ENCODE measurements at regions not wholly inside any gene's neighbourhood (a gene's known extent, or its start where the extent isn't known, plus 50 kb on each side); places are given as distances from the start of the nearest gene placed in this dataset.

- no peak overlapping the region for H3K4me3 ChIP-seq
- no peak for TF ChIP-seq CTCF (IDR thresholded peaks at IDR 0.05)
- ATAC-seq (ENCODE audit: insufficient number of reproducible peaks, low FRiP score, low read depth) (no peak), DNase-seq (ENCODE audit: low spot score) (no peak)
- no peak overlapping the region for H3K27ac ChIP-seq
- no peaks in the 10 kb centered on the region for H3K4me1 ChIP-seq (ENCODE audit: control insufficient read depth in 1 of 2, low read depth in 2 of 2)
- no peaks in the 10 kb centered on the region for H3K27me3 ChIP-seq (replicated peaks; ENCODE audit: insufficient read depth)
- H3K36me3 ChIP-seq: no peaks in the 10 kb centered on the region
- no peaks in the 10 kb centered on the region for H3K9me3 ChIP-seq
These were observed 188.4 kb upstream of the MAST4 start for GRCh38 chr5:66407765-66408164.

- no peaks in the 10 kb centered on the region for H3K4me1 ChIP-seq (ENCODE audit: control insufficient read depth in 1 of 2, low read depth in 2 of 2)
- no peak for DNase-seq (ENCODE audit: low spot score)
- H3K4me3 ChIP-seq: no peak overlapping the region
- H3K27me3 ChIP-seq (replicated peaks; ENCODE audit: insufficient read depth): no peaks in the 10 kb centered on the region
- no peak for TF ChIP-seq CTCF (IDR thresholded peaks at IDR 0.05)
- no peak overlapping the region for H3K27ac ChIP-seq
- H3K9me3 ChIP-seq: no peaks in the 10 kb centered on the region
- no peaks in the 10 kb centered on the region for H3K36me3 ChIP-seq
- no peak for ATAC-seq (ENCODE audit: insufficient number of reproducible peaks, low FRiP score, low read depth)
These were observed 187.6 kb upstream of the MAST4 start for GRCh38 chr5:66408576-66408975.

GRCh38 chr5:66410122-66410521 lies 186.1 kb upstream of the MAST4 start:
- H3K4me1 ChIP-seq (ENCODE audit: control insufficient read depth in 1 of 2, low read depth in 2 of 2): no peaks in the 10 kb centered on the region
- no peak for ATAC-seq (ENCODE audit: insufficient number of reproducible peaks, low FRiP score, low read depth)
- no peak for DNase-seq (ENCODE audit: low spot score)
- no peaks in the 10 kb centered on the region for H3K9me3 ChIP-seq
- H3K4me3 ChIP-seq: no peak overlapping the region
- H3K36me3 ChIP-seq: no peaks in the 10 kb centered on the region
- H3K27me3 ChIP-seq (replicated peaks; ENCODE audit: insufficient read depth): no peaks in the 10 kb centered on the region
- H3K27ac ChIP-seq: no peak overlapping the region
- no peak for TF ChIP-seq CTCF (IDR thresholded peaks at IDR 0.05)

- H3K27ac ChIP-seq: no peak overlapping the region
- H3K9me3 ChIP-seq: no peaks in the 10 kb centered on the region
- ATAC-seq (ENCODE audit: insufficient number of reproducible peaks, low FRiP score, low read depth) (no peak), DNase-seq (ENCODE audit: low spot score) (no peak)
- H3K4me1 ChIP-seq (ENCODE audit: control insufficient read depth in 1 of 2, low read depth in 2 of 2): no peaks in the 10 kb centered on the region
- H3K4me3 ChIP-seq: no peak overlapping the region
- TF ChIP-seq CTCF (IDR thresholded peaks at IDR 0.05): no peak
- no peaks in the 10 kb centered on the region for H3K27me3 ChIP-seq (replicated peaks; ENCODE audit: insufficient read depth)
- H3K36me3 ChIP-seq: no peaks in the 10 kb centered on the region
These were observed 184.5 kb upstream of the MAST4 start for GRCh38 chr5:66411701-66412100.

GRCh38 chr5:66413931-66414330 lies 182.3 kb upstream of the MAST4 start:
- TF ChIP-seq CTCF (IDR thresholded peaks at IDR 0.05): no peak
- no peaks in the 10 kb centered on the region for H3K36me3 ChIP-seq
- no peak for ATAC-seq (ENCODE audit: insufficient number of reproducible peaks, low FRiP score, low read depth)

More at GRCh38 chr5:66413931-66414330, 182.3 kb upstream of the MAST4 start:
- H3K27me3 ChIP-seq (replicated peaks; ENCODE audit: insufficient read depth): no peaks in the 10 kb centered on the region
- no peaks in the 10 kb centered on the region for H3K9me3 ChIP-seq
- DNase-seq (ENCODE audit: low spot score): no peak
- H3K4me1 ChIP-seq (ENCODE audit: control insufficient read depth in 1 of 2, low read depth in 2 of 2): no peaks in the 10 kb centered on the region
- H3K4me3 ChIP-seq: no peak overlapping the region
- H3K27ac ChIP-seq: no peak overlapping the region

All from thoracic aorta (tissue), 2 donors.